OCI-LY3 (cell line): ENCODE measurements at regions not wholly inside any gene's neighbourhood (a gene's known extent, or its start where the extent isn't known, plus 50 kb on each side); places are given as distances from the start of the nearest gene placed in this dataset.

Experiments
- H2AFZ ChIP-seq: fragments of 200-600, 300-600 bp; shearing (Covaris generic); 2 replicates; pipeline ENCODE4 v1.6.0; 2014; ENCODE audit warnings: antibody characterized with exemption, low read depth, low read length
- H3K27ac ChIP-seq: fragments of 200-600, 300-600 bp; sonication (generic); 2 replicates; pipeline ENCODE4 v1.5.1; 2014; ENCODE audit warnings: mild to moderate bottlenecking, low read length, moderate library complexity, mixed read lengths
- H3K27me3 ChIP-seq: fragments of 200-600, 300-600 bp; sonication (generic); 2 replicates; pipeline ENCODE4 v1.6.1; 2014; ENCODE audit warnings: low read depth, low read length, mixed read lengths
- H3K36me3 ChIP-seq: fragments of 200-600, 300-600 bp; sonication (generic); replicated peaks from 2 replicates; pipeline ENCODE3; 2014; ENCODE audit warnings: low read depth, low read length, mixed read lengths
- H3K4me1 ChIP-seq: fragments of 300-600, 200-600 bp; sonication (generic); 2 replicates; pipeline ENCODE4 v1.6.1; 2014; ENCODE audit warnings: low read length, mixed read lengths
- H3K4me2 ChIP-seq: fragments of 200-600, 300-600 bp; sonication (generic); 2 replicates; pipeline ENCODE4 v1.6.1; 2014; ENCODE audit warnings: low read length, mixed read lengths
- H3K4me3 ChIP-seq: fragments of 300-600, 200-600 bp; sonication (generic); 2 replicates; pipeline ENCODE4 v1.5.1; 2014; ENCODE audit warnings: antibody characterized with exemption, mild to moderate bottlenecking, low read length, moderate library complexity
- H3K79me2 ChIP-seq: fragments of 300-600, 200-600 bp; shearing (Covaris generic); 2 replicates; pipeline ENCODE4 v1.6.1; 2014; ENCODE audit warnings: mild to moderate bottlenecking, low read length, mixed read lengths
- H3K9ac ChIP-seq: fragments of 300-600, 200-600 bp; shearing (Covaris generic); 2 replicates; pipeline ENCODE4 v1.6.0; 2014; ENCODE audit warnings: mild to moderate bottlenecking, low read length, moderate library complexity
- H3K9me3 ChIP-seq: fragments of 200-600, 300-600 bp; shearing (Covaris generic); 2 replicates; pipeline ENCODE4 v1.6.1; 2014; ENCODE audit warnings: low read length, mixed read lengths; ENCODE audit not compliant: insufficient read depth
- H4K20me1 ChIP-seq: fragments of 200-600, 300-600 bp; sonication (generic); 2 replicates; pipeline ENCODE4 v1.6.1; 2016; ENCODE audit warnings: low read length, mixed read lengths; ENCODE audit not compliant: insufficient read depth
- CTCF ChIP-seq: fragments of 200-600, 300-600 bp; sonication (generic); IDR thresholded peaks from 2 replicates; pipeline ENCODE4 v1.5.1; 2014; ENCODE audit warnings: antibody characterized with exemption, low read length, low read depth
- EZH2phosphoT487 ChIP-seq: fragments of 200-600 bp; shearing (Covaris generic); IDR thresholded peaks from 2 replicates; pipeline ENCODE4 v1.6.1; 2018; ENCODE audit warnings: antibody characterized with exemption, mixed run types, low read depth

- H4K20me1 ChIP-seq = no peaks in the 10 kb centered on the region
- no peaks in the 10 kb centered on the region for H3K9me3 ChIP-seq
- peaks cover 54% of the 10 kb centered on the region for H3K4me1 ChIP-seq
- H2AFZ ChIP-seq = no peak overlapping the region
- H3K36me3 ChIP-seq = no peaks in the 10 kb centered on the region
- H3K9ac ChIP-seq = no peak overlapping the region
- H3K27me3 ChIP-seq = no peaks in the 10 kb centered on the region
- no peak overlapping the region for H3K4me3 ChIP-seq
- no peak overlapping the region for H3K27ac ChIP-seq
- TF ChIP-seq CTCF (no peak), EZH2phosphoT487 (no peak)
- H3K79me2 ChIP-seq = no peaks in the 10 kb centered on the region
- no peak overlapping the region for H3K4me2 ChIP-seq
Observed at GRCh38 chr3:193837347-193837827, 244.4 kb downstream of the OPA1 start.

- H3K4me1 ChIP-seq = peaks cover 47% of the 10 kb centered on the region
- no peak overlapping the region for H3K4me2 ChIP-seq
- no peaks in the 10 kb centered on the region for H4K20me1 ChIP-seq
- no peak for TF ChIP-seq EZH2phosphoT487
- TF ChIP-seq CTCF = no peak
- H3K9me3 ChIP-seq = no peaks in the 10 kb centered on the region
- H3K9ac ChIP-seq = no peak overlapping the region
- no peaks in the 10 kb centered on the region for H3K79me2 ChIP-seq
- H3K4me3 ChIP-seq = no peak overlapping the region
- H3K27me3 ChIP-seq = no peaks in the 10 kb centered on the region
- no peaks in the 10 kb centered on the region for H3K36me3 ChIP-seq
- no peak overlapping the region for H3K27ac ChIP-seq
- H2AFZ ChIP-seq = no peak overlapping the region
Observed at GRCh38 chr3:193840111-193840641, 247.2 kb downstream of the OPA1 start.

- Histone ChIP-seq H3K27ac (no peak overlapping the region), H2AFZ (0 out of 2 replicates have a peak overlapping the region, but pooled peaks have one; percentile 20), H3K4me1 (peaks cover 40% of the 10 kb centered on the region), H4K20me1 (no peaks in the 10 kb centered on the region), H3K79me2 (no peaks in the 10 kb centered on the region), H3K9me3 (no peaks in the 10 kb centered on the region), H3K4me2 (peak overlapping the region; percentile 89), H3K4me3 (0 out of 2 replicates have a peak overlapping the region, but pooled peaks have one; percentile 57), H3K27me3 (peaks cover 2% of the 10 kb centered on the region; the same call in 1 of the 2 replicates), H3K36me3 (no peaks in the 10 kb centered on the region), H3K9ac (no peak overlapping the region)
- TF ChIP-seq CTCF = no peak
- TF ChIP-seq EZH2phosphoT487 = no peak
Observed at GRCh38 chr3:193841581-193841980, 248.6 kb downstream of the OPA1 start.

- no peaks in the 10 kb centered on the region for H3K79me2 ChIP-seq
- H3K36me3 ChIP-seq = no peaks in the 10 kb centered on the region
- peak overlapping the region; percentile 35; the same call in 1 of the 2 replicates for H3K9ac ChIP-seq
- H3K27me3 ChIP-seq = peaks cover 2% of the 10 kb centered on the region; the same call in 1 of the 2 replicates
- peak overlapping the region; percentile 57 for H3K4me3 ChIP-seq
- H4K20me1 ChIP-seq = no peaks in the 10 kb centered on the region
- H2AFZ ChIP-seq = 0 out of 2 replicates have a peak overlapping the region, but pooled peaks have one; percentile 20
- peaks cover 40% of the 10 kb centered on the region for H3K4me1 ChIP-seq
- H3K9me3 ChIP-seq = no peaks in the 10 kb centered on the region
- TF ChIP-seq CTCF (no peak), EZH2phosphoT487 (no peak)
- H3K4me2 ChIP-seq = peak overlapping the region; percentile 89
- H3K27ac ChIP-seq = peak overlapping the region; percentile 26; the same call in 1 of the 2 replicates
Observed at GRCh38 chr3:193842029-193842798, 249.2 kb downstream of the OPA1 start.
